ENCODE measurements at regions not wholly inside any gene's neighbourhood (a gene's known extent, or its start where the extent isn't known, plus 50 kb on each side); places are given as distances from the start of the nearest gene placed in this dataset.
"Not testable (repeated sequence)": the region's sequence is repeated elsewhere in the genome, so short reads cannot be mapped to it uniquely, and the experiment has no call there.

DNA sequence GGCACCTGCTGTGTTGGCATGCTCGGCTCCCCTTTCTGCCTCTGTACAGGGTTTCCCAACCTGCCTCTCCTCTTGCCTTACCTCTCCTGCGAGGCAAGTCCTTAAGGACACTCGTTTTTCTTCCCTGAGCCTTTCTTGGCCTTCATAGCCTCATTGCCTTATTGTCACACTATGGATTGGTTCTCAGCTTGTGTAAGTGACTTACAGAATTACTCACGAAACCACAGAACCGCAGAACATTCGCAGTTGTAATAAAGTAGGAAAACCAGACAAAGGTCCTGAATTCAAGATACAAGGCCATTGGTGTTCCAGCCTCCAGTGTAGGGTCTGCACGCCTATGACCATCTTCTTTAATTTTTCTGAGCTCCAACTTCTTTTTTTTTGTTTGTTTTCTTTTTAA, 317.6 kb upstream of the SMIM21 start:
- no peak for DNase-seq (ENCODE audit: low read depth)

- DNase-seq (ENCODE audit: low read depth), result no peak
Observed at GRCh38 chr18:75742516-75742915, 315.0 kb upstream of the SMIM21 start.

DNA sequence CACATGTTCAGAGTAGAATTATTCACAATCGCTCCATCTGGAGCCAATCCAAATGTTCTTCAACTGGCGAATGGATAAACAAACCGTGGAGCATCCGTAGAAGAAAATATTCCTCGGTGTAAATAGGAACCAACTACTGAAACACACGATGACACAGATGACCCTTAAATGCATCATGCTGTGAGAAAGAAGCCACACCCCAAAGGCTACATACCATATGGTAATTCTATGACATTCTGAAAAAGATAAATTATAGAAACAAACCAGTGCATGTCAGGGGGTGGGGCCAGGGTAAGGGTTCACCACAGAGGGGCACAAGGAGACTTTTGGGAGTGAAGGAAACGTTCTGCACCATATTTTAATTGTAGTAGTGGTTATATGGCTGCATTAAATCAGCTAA, 312.2 kb upstream of the SMIM21 start:
- DNase-seq (ENCODE audit: low read depth), result no peak

- DNase-seq (ENCODE audit: low read depth), result no peak
Observed at GRCh38 chr18:75735291-75735690, 307.8 kb upstream of the SMIM21 start.

- no peak for DNase-seq (ENCODE audit: low read depth)
Observed at GRCh38 chr18:75730249-75730648, 302.7 kb upstream of the SMIM21 start.

- DNase-seq (ENCODE audit: low read depth), result no peak
Observed at GRCh38 chr18:75728621-75729020, 301.1 kb upstream of the SMIM21 start.

DNA sequence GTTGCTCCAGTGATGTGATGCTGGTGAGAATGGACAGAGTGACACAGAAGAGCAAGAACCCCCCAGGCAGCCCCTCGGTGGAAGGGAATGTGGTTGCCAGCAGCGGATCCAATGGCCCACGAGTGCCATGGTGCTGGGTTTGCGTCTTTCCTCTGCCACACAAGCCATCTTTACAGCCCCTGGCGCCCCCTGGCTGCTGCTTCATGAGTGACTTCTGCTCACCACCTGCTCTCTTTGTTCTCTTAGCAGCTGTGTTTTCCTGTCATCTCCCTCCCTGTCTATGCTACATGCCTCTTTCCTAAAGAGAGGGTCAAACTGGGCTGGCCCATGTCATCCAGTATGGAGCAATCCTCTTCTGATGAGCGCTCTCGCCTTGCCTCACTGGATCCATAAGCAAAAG, 300.0 kb upstream of the SMIM21 start:
- no peak for DNase-seq (ENCODE audit: low read depth)

DNA sequence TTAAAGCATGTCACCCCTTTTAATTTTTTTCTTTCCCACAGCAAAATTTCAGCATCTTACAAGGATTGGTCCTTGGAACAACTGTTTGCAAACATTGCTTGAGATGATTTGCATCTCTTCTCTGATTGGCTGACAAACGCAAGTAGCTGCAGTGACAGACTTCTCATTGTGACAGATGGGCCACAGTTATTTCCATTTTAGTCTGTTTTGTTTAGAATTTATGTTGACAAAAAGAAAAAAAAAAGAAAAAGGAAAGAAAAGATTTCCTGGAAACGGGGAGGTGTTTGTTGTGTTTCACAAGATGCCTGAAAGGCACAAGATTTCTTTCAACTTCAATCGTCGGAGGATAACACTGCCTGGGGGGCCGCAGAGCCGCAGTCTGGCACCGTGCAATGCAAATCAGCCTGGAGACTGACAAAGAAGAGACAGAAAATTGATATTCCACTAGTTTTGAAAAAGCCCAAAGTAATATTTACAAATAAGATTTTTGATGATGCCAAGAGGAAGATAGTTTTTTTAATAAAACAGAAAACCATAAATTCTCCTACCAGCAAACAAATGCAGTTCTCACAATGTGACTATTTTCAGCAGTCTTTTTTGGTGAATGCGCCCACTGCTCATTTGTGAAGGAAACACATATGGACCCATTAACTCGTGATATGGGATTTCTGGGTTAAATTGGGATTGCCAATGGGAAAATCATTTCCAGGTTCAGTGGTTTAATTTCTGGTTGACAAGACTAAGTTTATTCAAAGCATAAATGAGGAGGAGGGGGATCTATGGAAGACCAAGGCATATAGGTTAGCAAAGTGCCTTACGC, 296.2 kb upstream of the SMIM21 start:
- DNase-seq (ENCODE audit: low read depth), result no peak

DNA sequence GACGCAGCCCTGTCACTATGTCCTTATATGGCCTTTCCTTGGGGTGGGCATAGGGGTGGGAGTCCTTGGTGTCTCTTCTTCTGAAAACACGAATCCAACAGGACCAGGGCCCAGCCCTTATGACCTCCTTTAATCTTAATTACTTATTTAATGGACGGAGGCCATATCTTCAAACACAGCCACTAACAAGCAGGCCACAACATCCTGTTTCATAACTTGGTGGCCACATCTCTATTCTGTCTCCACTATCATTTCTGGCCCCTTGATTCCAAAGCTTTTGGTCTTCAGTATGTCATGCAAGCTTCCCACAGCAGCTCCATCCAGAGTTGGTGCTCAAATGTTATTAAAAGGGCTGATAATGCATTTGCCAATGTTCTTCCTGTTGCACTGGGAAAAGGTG, 287.3 kb upstream of the SMIM21 start:
- DNase-seq (ENCODE audit: low read depth), result no peak

DNA sequence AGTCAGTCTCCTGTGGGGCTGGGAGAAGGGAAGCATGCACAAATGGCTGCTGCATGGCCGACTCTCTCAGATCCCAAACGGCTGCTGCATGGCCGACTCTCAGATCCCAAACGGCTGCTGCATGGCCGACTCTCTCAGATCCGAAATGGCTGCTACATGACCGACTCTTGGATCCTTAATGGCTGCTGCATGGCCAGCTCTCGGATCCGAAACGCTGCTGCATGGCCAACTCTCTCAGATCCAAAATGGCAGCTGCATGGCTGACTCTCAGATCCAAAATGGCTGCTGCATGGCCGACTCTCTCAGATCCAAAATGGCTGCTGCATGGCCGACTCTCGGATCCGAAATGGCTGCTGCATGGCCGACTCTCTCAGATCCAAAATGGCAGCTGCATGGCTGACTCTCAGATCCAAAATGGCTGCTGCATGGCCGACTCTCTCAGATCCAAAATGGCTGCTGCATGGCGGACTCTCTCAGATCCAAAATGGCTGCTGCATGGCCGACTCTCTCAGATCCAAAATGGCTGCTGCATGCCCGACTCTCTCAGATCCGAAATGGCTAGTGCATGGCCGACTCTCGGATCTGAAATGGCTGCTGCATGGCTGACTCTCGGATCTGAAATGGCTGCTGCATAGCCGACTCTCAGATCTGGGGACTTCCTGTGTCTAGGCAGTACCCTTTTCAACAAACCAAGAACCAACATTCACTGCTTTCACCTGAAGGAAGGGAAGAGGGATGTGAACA, 284.8 kb upstream of the SMIM21 start:
- not testable (repeated sequence) for DNase-seq (ENCODE audit: low read depth)

GRCh38 chr18:75700561-75700960, 273.1 kb upstream of the SMIM21 start:
- DNase-seq (ENCODE audit: low read depth), result no peak

GRCh38 chr18:75698861-75699260, 271.4 kb upstream of the SMIM21 start:
- DNase-seq (ENCODE audit: low read depth), result no peak

- no peak for DNase-seq (ENCODE audit: low read depth)
Observed at GRCh38 chr18:75697493-75697892, 270.0 kb upstream of the SMIM21 start.

GRCh38 chr18:75696391-75696790, 268.9 kb upstream of the SMIM21 start:
- no peak for DNase-seq (ENCODE audit: low read depth)

DNA sequence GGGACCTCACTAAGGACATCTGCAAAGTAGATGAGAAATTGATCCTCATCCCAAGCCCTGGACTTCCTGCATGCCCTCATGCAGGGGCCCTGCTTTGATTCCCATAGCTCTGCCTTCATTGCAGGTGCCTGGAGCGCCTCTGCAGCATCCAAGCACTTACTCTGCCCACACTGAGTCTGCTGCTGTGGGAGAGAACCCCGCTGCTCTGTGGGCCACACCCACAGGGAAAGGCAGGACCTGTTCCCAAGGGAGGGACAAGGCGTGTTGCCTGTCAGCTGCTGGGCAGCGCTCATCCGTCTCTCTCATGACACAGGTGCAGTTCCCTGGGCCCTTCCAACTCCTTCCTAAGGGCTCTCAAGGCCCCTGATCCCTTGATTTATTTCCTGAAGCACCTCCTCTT, 266.8 kb upstream of the SMIM21 start:
- no peak for DNase-seq (ENCODE audit: low read depth)

DNA sequence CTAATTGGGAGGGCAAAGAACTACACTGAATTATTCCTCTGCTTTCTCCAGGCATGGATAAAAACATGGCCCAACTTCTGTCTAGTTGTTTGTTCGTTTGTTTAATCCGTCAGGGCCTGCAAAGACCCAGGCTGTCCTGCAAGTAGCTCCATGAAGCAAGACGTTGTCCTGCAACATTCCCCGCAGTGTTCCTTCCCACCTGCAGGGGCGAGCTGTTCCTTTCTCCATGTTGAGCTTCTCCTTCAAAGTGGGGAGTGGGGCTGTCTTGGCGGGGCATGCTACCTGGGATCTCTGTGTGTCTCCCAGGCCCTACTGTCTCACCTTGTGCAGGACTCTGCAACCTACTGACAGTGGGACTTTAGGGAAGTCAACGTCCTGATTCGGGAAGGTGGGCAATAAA, 264.0 kb upstream of the SMIM21 start:
- no peak for DNase-seq (ENCODE audit: low read depth)

DNA sequence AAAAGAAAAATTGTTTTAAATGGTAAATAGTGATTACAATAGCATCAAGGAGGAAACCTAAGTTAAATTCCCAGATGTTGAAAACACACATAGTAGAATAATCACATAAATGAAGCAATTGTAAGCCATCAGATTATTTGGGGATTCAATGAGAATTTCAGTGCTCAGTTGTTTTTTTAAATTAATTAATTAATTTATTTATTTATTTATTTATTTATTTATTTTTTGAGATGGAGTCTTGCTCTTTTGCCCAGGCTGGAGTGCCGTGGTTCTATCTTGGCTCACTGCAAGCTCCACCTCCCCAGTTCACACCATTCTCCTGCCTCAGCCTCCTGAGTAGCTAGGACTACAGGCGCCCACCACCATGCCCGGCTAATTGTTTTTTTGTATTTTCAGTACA, 262.8 kb upstream of the SMIM21 start:
- DNase-seq (ENCODE audit: low read depth), result not testable (repeated sequence)

GRCh38 chr18:75687626-75688025, 260.1 kb upstream of the SMIM21 start:
- no peak for DNase-seq (ENCODE audit: low read depth)

- DNase-seq (ENCODE audit: low read depth), result no peak
Observed at GRCh38 chr18:75683426-75683825, 255.9 kb upstream of the SMIM21 start.

DNA sequence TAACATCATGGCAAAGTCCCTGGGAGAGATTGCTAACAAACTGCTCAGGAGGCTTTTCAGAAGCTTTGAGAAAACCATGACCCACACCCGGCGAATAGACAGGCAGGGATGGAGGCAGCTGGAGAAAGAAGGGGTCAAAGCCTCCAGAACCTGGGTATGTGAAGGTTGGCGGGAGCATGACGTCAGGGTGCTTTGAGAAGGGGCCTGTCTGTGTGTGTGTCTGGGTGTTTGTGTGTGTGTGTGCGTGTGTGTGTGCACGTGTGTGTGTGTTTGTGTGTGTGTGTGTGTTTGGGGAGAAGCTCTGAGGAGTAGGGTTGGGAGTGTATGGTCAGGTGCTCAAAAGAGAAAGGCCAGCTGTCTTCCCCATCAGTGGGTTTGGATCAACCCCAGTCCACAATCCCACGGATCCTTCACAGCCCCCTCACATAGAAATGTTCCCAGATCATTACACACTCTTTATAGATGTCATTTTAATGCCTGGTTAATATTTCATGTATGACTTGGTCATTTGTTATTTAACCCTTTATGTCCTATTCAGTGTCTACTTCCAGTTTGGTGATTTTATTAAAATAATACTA, 254.1 kb upstream of the SMIM21 start:
- no peak for DNase-seq (ENCODE audit: low read depth)

DNA sequence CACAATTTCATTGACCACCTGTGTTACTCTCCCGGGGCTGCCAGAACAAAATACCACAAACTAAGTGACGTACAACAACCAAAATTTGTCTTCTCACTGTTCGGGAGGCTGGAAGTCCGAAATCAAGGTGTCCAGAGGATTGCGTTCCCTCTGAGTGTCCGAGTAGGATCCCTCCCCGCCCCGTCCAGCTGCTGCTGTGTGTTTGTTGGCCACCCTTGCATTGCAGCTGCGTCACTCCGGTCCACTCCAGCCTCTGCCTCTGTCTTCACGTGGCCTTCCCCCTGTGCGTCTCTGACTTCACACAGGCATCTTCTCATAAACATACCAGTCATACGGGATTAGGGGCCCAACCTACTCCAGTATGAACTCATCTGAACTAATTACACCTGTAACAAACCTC, 251.8 kb upstream of the SMIM21 start:
- no peak for DNase-seq (ENCODE audit: low read depth)

- no peak for DNase-seq (ENCODE audit: low read depth)
Observed at GRCh38 chr18:75678627-75679026, 251.1 kb upstream of the SMIM21 start.
